Epithelial cell of esophagus (primary cell): ENCODE measurements at regions not wholly inside any gene's neighbourhood (a gene's known extent, or its start where the extent isn't known, plus 50 kb on each side); places are given as distances from the start of the nearest gene placed in this dataset.

ENCODE experiments used
- DNase-seq: peaks from one replicate; pipeline ENCODE4 v3.0.0; 2010; ENCODE audit warnings: low read depth
- H3K4me3 ChIP-seq: 2 replicates; pipeline ENCODE4 v1.5.1; 2011; ENCODE audit warnings: mild to moderate bottlenecking, low read length, control low read depth
- CTCF ChIP-seq: IDR thresholded peaks from 2 replicates; pipeline ENCODE4 v1.5.1; 2011; ENCODE audit warnings: low read depth, mild to moderate bottlenecking, low read length, control low read depth, inconsistent platforms; ENCODE audit not compliant: insufficient read depth; ENCODE audit errors: missing control alignments

DNA sequence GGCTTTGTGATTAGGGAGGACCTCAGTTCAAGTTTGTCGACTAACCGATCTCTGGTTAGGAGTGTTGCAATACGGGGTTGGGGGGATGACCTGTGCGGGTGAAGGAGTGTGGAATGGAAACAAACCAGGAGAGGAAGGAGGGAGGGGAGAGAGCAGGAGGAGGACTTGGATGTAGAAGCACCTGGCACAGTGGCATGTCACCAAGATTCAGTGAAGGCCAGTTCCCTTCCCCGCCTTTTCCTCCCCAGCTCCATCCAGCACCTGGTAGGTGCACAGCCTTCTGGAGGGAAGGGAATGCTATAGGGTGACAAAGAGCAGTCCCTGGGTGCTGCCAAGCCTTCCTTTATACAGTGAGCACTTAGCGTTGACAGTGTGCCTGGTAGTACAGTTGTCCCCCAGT lies 107.4 kb upstream of the CRHR1 start:
- H3K4me3 ChIP-seq = no peak overlapping the region
- no peak for TF ChIP-seq CTCF
- no peak for DNase-seq

GRCh38 chr17:45677770-45678169 lies 106.3 kb upstream of the CRHR1 start:
- no peak for DNase-seq
- TF ChIP-seq CTCF = no peak
- H3K4me3 ChIP-seq = no peak overlapping the region

- no peak for TF ChIP-seq CTCF
- no peak overlapping the region for H3K4me3 ChIP-seq
- no peak for DNase-seq
Observed at GRCh38 chr17:45679426-45679825, 104.7 kb upstream of the CRHR1 start.

DNA sequence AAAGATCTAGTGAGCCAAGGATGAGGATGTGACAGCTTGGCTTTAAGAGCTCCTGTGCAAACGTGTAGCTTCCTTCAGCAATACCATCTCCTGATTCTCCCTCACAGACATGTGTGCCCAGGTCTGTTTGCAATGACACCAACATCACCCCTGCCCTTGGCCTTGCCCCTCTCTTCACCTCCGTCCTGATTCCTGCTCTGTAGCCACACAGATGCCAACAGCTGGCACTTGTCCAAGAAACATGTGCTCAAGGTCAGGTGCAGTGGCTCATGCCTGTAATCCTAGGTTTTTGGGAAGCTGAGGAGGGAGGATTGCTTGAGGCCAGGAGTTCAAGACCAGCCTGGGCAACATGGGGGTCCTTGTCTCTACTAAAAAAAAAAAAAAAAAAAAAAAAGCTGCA lies 103.8 kb upstream of the CRHR1 start:
- H3K4me3 ChIP-seq = no peak overlapping the region
- TF ChIP-seq CTCF = no peak
- no peak for DNase-seq

DNA sequence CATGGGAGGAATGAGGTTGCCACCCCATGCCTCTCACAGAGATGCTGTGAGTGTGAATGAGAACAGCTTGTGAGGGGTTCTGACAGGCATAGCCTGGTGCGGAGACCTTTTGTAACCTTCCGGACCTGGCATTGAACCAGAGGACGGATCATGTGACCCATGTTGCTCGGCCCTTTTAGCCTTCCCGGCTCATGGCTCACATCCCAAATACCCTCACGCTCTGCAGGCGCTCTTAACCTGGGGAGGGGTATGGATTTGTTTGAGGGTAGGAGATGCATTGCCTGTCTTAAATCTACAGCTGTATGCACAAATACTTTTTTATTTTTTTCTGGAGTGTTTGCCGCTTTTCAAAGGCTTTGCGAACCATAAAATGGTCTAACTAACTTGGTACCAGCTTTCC lies 102.4 kb upstream of the CRHR1 start:
- TF ChIP-seq CTCF = no peak
- no peak for DNase-seq
- H3K4me3 ChIP-seq = no peak overlapping the region

- DNase-seq = no peak
- TF ChIP-seq CTCF = no peak
- H3K4me3 ChIP-seq = no peak overlapping the region
Observed at GRCh38 chr17:45686250-45686649, 97.9 kb upstream of the CRHR1 start.

- TF ChIP-seq CTCF = no peak
- no peak overlapping the region for H3K4me3 ChIP-seq
- DNase-seq = no peak
Observed at GRCh38 chr17:45687594-45687993, 96.5 kb upstream of the CRHR1 start.
